A673 (cell line): ENCODE measurements at regions not wholly inside any gene's neighbourhood (a gene's known extent, or its start where the extent isn't known, plus 50 kb on each side); places are given as distances from the start of the nearest gene placed in this dataset.

Experiments
- CTCF ChIP-seq: fragments of 300-800, 200-600 bp; sonication (generic); conservative IDR thresholded peaks from 2 replicates; pipeline ENCODE4 v1.5.1; 2017; ENCODE audit warnings: low read depth, mild to moderate bottlenecking, antibody characterized with exemption, low read length, moderate library complexity, mixed read lengths
- EZH2 ChIP-seq: fragments of 200-600 bp; sonication (generic); IDR thresholded peaks from 2 replicates; pipeline ENCODE4 v1.6.1; 2017; ENCODE audit warnings: borderline replicate concordance, low read depth, mild to moderate bottlenecking, mixed read lengths, antibody characterized with exemption, low read length; ENCODE audit not compliant: poor library complexity, severe bottlenecking

DNA sequence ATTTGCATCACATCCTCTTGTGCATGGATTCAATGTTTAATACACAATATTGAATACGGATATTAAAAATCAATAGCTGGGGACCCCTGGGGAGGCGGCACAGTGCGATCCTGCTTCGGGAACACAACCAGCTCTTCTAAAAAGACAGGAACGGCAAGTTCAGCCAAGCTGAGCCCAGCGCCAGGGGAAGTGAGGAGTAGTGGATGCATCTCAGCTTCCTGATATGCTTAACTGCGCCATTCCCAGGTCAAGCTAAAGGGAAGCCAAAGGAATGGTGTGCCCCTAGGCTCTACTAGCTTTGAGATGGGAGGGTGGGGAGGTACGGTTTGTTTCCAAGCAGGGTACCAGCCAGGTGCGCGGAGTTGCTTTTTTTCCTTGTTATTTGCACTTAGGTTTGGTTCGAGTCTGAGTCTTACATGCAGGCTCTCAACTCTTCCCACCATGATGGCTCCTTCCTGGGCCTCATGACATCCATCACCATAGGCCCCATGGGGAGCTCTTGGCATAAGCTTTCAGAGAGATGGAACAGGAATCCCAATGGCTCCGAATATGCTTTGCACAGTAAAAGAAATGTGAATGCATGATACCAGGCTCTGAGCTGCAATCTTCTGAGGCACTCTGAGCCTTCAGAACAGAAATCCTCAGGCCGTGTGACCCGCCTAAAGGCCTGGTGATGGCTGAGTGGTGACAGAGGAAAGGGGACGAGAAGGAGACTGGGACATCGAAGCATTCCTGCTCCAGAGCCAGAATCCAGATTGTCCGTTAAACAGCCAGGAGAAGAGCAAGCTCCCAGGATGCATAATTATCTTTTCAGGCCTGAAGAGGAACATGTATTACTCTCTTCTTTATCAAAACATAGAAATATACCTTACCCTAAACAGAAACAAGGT is 51.8 kb upstream of the BCOR start:
- TF ChIP-seq CTCF (no peak), EZH2 (no peak)
